Skeletal muscle tissue (tissue), 3 donors: ENCODE measurements at regions not wholly inside any gene's neighbourhood (a gene's known extent, or its start where the extent isn't known, plus 50 kb on each side); places are given as distances from the start of the nearest gene placed in this dataset.
"Not testable (repeated sequence)": the region's sequence is repeated elsewhere in the genome, so short reads cannot be mapped to it uniquely, and the experiment has no call there.

Experiments used
- H3K27ac ChIP-seq: one replicate; pipeline ENCODE4 v1.7.0; 2013; ENCODE audit warnings: mild to moderate bottlenecking, low read depth, low read length, inconsistent platforms
- H3K27me3 ChIP-seq, 3 donors: one replicate each; pipeline ENCODE4 v1.7.0; 2013; ENCODE audit warnings: low read length in 3 of 3; ENCODE audit not compliant: control insufficient read depth in 3 of 3, insufficient read depth in 3 of 3
- H3K36me3 ChIP-seq, 3 donors: one replicate each; pipeline ENCODE4 v1.7.0; 2013; ENCODE audit warnings: low read length in 3 of 3; ENCODE audit not compliant: control insufficient read depth in 3 of 3, insufficient read depth in 3 of 3
- H3K4me1 ChIP-seq, 3 donors: one replicate each; pipeline ENCODE4 v1.7.0; 2013; ENCODE audit warnings: low read length in 3 of 3, mild to moderate bottlenecking in 3 of 3; ENCODE audit not compliant: control insufficient read depth in 3 of 3, insufficient read depth in 3 of 3
- H3K4me3 ChIP-seq, 3 donors: one replicate each; pipeline ENCODE4 v1.7.0; 2013; ENCODE audit warnings: low read length in 3 of 3
- H3K9ac ChIP-seq, 3 donors: one replicate each; pipeline ENCODE4 v1.7.0; 2013; ENCODE audit warnings: low read length in 3 of 3, mild to moderate bottlenecking in 3 of 3, moderate library complexity in 2 of 3, low read depth in 1 of 3
- H3K9me3 ChIP-seq, 3 donors: one replicate each; pipeline ENCODE4 v1.7.0; 2013; ENCODE audit warnings: low read length in 3 of 3; ENCODE audit not compliant: control insufficient read depth in 3 of 3
- donor health status: Osteomylitis.

- H3K36me3 ChIP-seq, H3K27ac ChIP-seq, H3K9ac ChIP-seq, H3K4me1 ChIP-seq, H3K27me3 ChIP-seq, H3K9me3 ChIP-seq, H3K4me3 ChIP-seq: not testable (repeated sequence)
These were observed 351.2 kb upstream of the PLGLB2 start for GRCh38 chr2:87396551-87397265.

GRCh38 chr2:87397276-87398065 lies 350.4 kb upstream of the PLGLB2 start:
- H3K4me3 ChIP-seq, H3K9ac ChIP-seq, H3K27me3 ChIP-seq, H3K27ac ChIP-seq, H3K4me1 ChIP-seq, H3K36me3 ChIP-seq, H3K9me3 ChIP-seq: not testable (repeated sequence)

GRCh38 chr2:87398567-87399305 lies 349.2 kb upstream of the PLGLB2 start:
- H3K9me3 ChIP-seq, H3K27ac ChIP-seq, H3K4me3 ChIP-seq, H3K9ac ChIP-seq, H3K27me3 ChIP-seq, H3K4me1 ChIP-seq, H3K36me3 ChIP-seq: not testable (repeated sequence)

GRCh38 chr2:87401726-87402345 lies 346.1 kb upstream of the PLGLB2 start:
- H3K36me3 ChIP-seq, result no peaks in the 10 kb centered on the region
- no peak overlapping the region for H3K27ac ChIP-seq

GRCh38 chr2:87403893-87404175 lies 344.1 kb upstream of the PLGLB2 start:
- no peaks in the 10 kb centered on the region for H3K9me3 ChIP-seq
- H3K4me3 ChIP-seq, result no peak overlapping the region
- H3K4me1 ChIP-seq, result no peaks in the 10 kb centered on the region
- H3K27me3 ChIP-seq, result no peaks in the 10 kb centered on the region
- H3K36me3 ChIP-seq, result no peaks in the 10 kb centered on the region
- no peak overlapping the region for H3K27ac ChIP-seq
- H3K9ac ChIP-seq, result no peak overlapping the region

More at GRCh38 chr2:87401726-87402345, 346.1 kb upstream of the PLGLB2 start:
- H3K4me1 ChIP-seq, result no peaks in the 10 kb centered on the region
- H3K27me3 ChIP-seq, result no peaks in the 10 kb centered on the region
- no peak overlapping the region for H3K9ac ChIP-seq
- no peak overlapping the region for H3K4me3 ChIP-seq
- no peaks in the 10 kb centered on the region for H3K9me3 ChIP-seq

GRCh38 chr2:87404411-87405255 lies 343.3 kb upstream of the PLGLB2 start:
- H3K9ac ChIP-seq, H3K9me3 ChIP-seq, H3K36me3 ChIP-seq, H3K27me3 ChIP-seq, H3K27ac ChIP-seq, H3K4me3 ChIP-seq, H3K4me1 ChIP-seq: not testable (repeated sequence)

GRCh38 chr2:87405531-87406216 lies 342.2 kb upstream of the PLGLB2 start:
- not testable (repeated sequence) for H3K27me3 ChIP-seq, H3K9me3 ChIP-seq, H3K4me3 ChIP-seq, H3K36me3 ChIP-seq, H3K9ac ChIP-seq, H3K4me1 ChIP-seq, H3K27ac ChIP-seq

- H3K4me3 ChIP-seq, H3K9me3 ChIP-seq, H3K27ac ChIP-seq, H3K27me3 ChIP-seq, H3K4me1 ChIP-seq, H3K9ac ChIP-seq, H3K36me3 ChIP-seq: not testable (repeated sequence)
These were observed 341.3 kb upstream of the PLGLB2 start for GRCh38 chr2:87406406-87407175.

- H3K4me3 ChIP-seq, H3K27me3 ChIP-seq, H3K27ac ChIP-seq, H3K36me3 ChIP-seq, H3K9ac ChIP-seq, H3K4me1 ChIP-seq, H3K9me3 ChIP-seq: not testable (repeated sequence)
These were observed 338.3 kb upstream of the PLGLB2 start for GRCh38 chr2:87409601-87410000.
